OCI-M1 (cell line): ENCODE measurements at regions not wholly inside any gene's neighbourhood (a gene's known extent, or its start where the extent isn't known, plus 50 kb on each side); places are given as distances from the start of the nearest gene placed in this dataset.
"Not testable (repeated sequence)": the region's sequence is repeated elsewhere in the genome, so short reads cannot be mapped to it uniquely, and the experiment has no call there.

Source experiments
- DNase-seq: peaks from one replicate; lab custom pipeline; 2025; lab: John Stamatoyannopoulos, UW

GRCh38 chr3:180743813-180744590, 64.7 kb upstream of the CCDC39 start:
- DNase-seq: no peak

- no peak for DNase-seq
These were observed 68.6 kb upstream of the CCDC39 start for GRCh38 chr3:180747805-180748361.

- no peak for DNase-seq
These were observed 70.0 kb upstream of the CCDC39 start for GRCh38 chr3:180749322-180749721.

- peak; percentile 30 for DNase-seq
These were observed 70.5 kb upstream of the CCDC39 start for GRCh38 chr3:180749796-180750195.

GRCh38 chr3:180755556-180755955, 76.3 kb upstream of the CCDC39 start:
- no peak for DNase-seq

GRCh38 chr3:180762866-180763265, 83.6 kb upstream of the CCDC39 start:
- DNase-seq: no peak

GRCh38 chr3:180764481-180764880, 85.2 kb upstream of the CCDC39 start:
- DNase-seq: peak; percentile 7

GRCh38 chr3:180770639-180771038, 91.3 kb upstream of the CCDC39 start:
- no peak for DNase-seq

GRCh38 chr3:180776433-180776832, 97.1 kb upstream of the CCDC39 start:
- no peak for DNase-seq

GRCh38 chr3:180782195-180782984, 103.1 kb upstream of the CCDC39 start:
- DNase-seq: peak; percentile 4

GRCh38 chr3:180786227-180786626, 106.9 kb upstream of the CCDC39 start:
- DNase-seq: not testable (repeated sequence)

- no peak for DNase-seq
These were observed 110.5 kb upstream of the CCDC39 start for GRCh38 chr3:180789774-180790173.

GRCh38 chr3:180798197-180798596, 114.3 kb upstream of the FXR1 start:
- no peak for DNase-seq

- peak; percentile 36 for DNase-seq
These were observed 109.6 kb upstream of the FXR1 start for GRCh38 chr3:180802837-180803236.

- peak; percentile 1 for DNase-seq
These were observed 107.6 kb upstream of the FXR1 start for GRCh38 chr3:180804916-180805315.

- no peak for DNase-seq
These were observed 103.5 kb upstream of the FXR1 start for GRCh38 chr3:180808823-180809575.

GRCh38 chr3:180820400-180820799, 92.1 kb upstream of the FXR1 start:
- no peak for DNase-seq

GRCh38 chr3:180825964-180826363, 86.5 kb upstream of the FXR1 start:
- no peak for DNase-seq

GRCh38 chr3:180827171-180827570, 85.3 kb upstream of the FXR1 start:
- no peak for DNase-seq

- no peak for DNase-seq
These were observed 84.3 kb upstream of the FXR1 start for GRCh38 chr3:180828001-180828720.

GRCh38 chr3:180828723-180829408, 83.6 kb upstream of the FXR1 start:
- no peak for DNase-seq
